Pons (tissue), 1 donor: ENCODE measurements at regions not wholly inside any gene's neighbourhood (a gene's known extent, or its start where the extent isn't known, plus 50 kb on each side); places are given as distances from the start of the nearest gene placed in this dataset.
"Not testable (repeated sequence)": the region's sequence is repeated elsewhere in the genome, so short reads cannot be mapped to it uniquely, and the experiment has no call there.

Experiments used
- DNase-seq: peaks from one replicate; pipeline ENCODE4 v3.0.0-alpha.2; 2016; ENCODE audit warnings: low spot score

- DNase-seq, result no peak
These were observed 107.5 kb upstream of the TBX18 start for GRCh38 chr6:84871925-84872324.

GRCh38 chr6:84870672-84871071 is 106.3 kb upstream of the TBX18 start:
- DNase-seq, result no peak

GRCh38 chr6:84868149-84868548 is 103.8 kb upstream of the TBX18 start:
- no peak for DNase-seq

- no peak for DNase-seq
These were observed 103.1 kb upstream of the TBX18 start for GRCh38 chr6:84867521-84867920.

- no peak for DNase-seq
These were observed 102.3 kb upstream of the TBX18 start for GRCh38 chr6:84866715-84867114.

GRCh38 chr6:84865372-84865771 is 101.0 kb upstream of the TBX18 start:
- DNase-seq, result not testable (repeated sequence)

GRCh38 chr6:84862843-84863242 is 98.4 kb upstream of the TBX18 start:
- DNase-seq, result no peak

- no peak for DNase-seq
These were observed 96.5 kb upstream of the TBX18 start for GRCh38 chr6:84860920-84861319.

GRCh38 chr6:84860509-84860908 is 96.1 kb upstream of the TBX18 start:
- DNase-seq, result no peak

GRCh38 chr6:84854811-84855400 is 90.5 kb upstream of the TBX18 start:
- no peak for DNase-seq

- DNase-seq, result no peak
These were observed 89.5 kb upstream of the TBX18 start for GRCh38 chr6:84853901-84854300.

- DNase-seq, result no peak
These were observed 84.6 kb upstream of the TBX18 start for GRCh38 chr6:84848960-84849359.

- DNase-seq, result no peak
These were observed 83.2 kb upstream of the TBX18 start for GRCh38 chr6:84847390-84848160.

- no peak for DNase-seq
These were observed 78.2 kb upstream of the TBX18 start for GRCh38 chr6:84842525-84843166.

GRCh38 chr6:84837068-84837866 is 72.9 kb upstream of the TBX18 start:
- DNase-seq, result not testable (repeated sequence)

- DNase-seq, result no peak
These were observed 72.0 kb upstream of the TBX18 start for GRCh38 chr6:84836366-84836765.

- DNase-seq, result no peak
These were observed 70.9 kb upstream of the TBX18 start for GRCh38 chr6:84835340-84835739.

- DNase-seq, result not testable (repeated sequence)
These were observed 67.5 kb upstream of the TBX18 start for GRCh38 chr6:84831924-84832323.

GRCh38 chr6:84825461-84825860 is 61.1 kb upstream of the TBX18 start:
- no peak for DNase-seq

GRCh38 chr6:84821314-84821713 is 56.9 kb upstream of the TBX18 start:
- DNase-seq, result not testable (repeated sequence)

- DNase-seq, result no peak
These were observed 52.3 kb upstream of the TBX18 start for GRCh38 chr6:84816741-84817140.
